NOMO-1 treated with DMSO at 0.1 percent for 48 hours (cell line): ENCODE measurements at regions not wholly inside any gene's neighbourhood (a gene's known extent, or its start where the extent isn't known, plus 50 kb on each side); places are given as distances from the start of the nearest gene placed in this dataset.

Source experiments
- DNase-seq: peaks from one replicate; lab custom pipeline; 2025; ENCODE audit not compliant: unreplicated experiment; lab: John Stamatoyannopoulos, UW

DNA sequence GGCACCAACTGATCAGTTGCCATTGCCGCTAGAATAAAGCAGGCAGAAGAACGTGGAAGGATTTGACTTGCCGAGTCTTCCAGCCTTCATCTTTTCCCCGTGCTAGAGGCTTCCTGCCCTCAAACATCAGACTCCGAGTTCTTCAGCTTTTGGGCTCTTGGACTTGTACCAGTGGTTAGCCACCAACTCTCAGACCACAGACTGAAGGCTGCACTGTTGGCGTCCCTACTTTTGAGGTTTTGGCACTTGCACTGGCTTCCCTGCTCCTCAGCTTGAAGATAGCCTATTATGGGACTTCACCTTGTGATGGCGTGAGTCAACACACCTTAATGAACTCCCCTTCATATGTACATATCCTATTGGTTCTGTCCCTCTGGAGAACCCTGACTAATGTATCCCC is 57.3 kb upstream of the KCND2 start:
- no peak for DNase-seq

- DNase-seq, result no peak
These were observed 56.0 kb upstream of the KCND2 start for GRCh38 chr7:120216947-120217346.

DNA sequence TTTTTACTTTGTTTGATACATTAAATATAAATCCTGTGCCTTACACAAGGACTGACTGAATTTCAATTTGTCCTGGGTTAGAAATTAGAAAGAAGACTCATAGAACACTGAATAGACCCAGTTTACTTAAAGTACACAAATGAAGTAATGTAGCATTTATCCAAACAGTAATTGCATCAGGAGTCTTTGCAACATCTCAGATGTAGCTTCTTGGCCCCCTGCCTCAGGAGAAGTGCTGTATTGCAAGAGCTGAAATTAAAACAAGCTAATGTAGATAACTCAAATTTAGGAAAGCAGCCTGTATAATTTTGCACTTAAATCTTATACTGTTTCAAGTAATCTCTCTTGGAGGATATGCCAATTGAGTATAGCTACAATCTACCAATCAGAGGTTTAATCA is 54.3 kb upstream of the KCND2 start:
- no peak for DNase-seq

DNA sequence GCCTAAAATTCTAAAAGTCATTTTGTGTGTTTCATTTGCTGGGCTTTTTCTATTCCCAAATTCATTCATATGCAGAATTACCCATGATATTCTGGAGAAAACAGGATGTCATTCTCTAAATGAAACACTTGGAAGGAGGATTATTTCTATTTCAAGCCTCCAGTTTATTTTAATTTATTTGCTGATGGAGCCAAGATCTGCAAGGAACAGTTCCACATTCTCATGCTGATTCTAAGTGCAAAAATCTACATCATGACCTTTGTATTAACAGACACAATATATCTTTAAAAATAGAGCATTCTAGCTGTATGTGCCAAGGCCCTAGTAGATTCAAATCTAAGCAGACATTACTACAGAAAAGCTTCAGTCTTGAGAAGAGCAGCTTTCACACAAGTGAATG is 51.3 kb upstream of the KCND2 start:
- DNase-seq, result no peak
